Neural cell (in vitro differentiated cells): ENCODE measurements at regions not wholly inside any gene's neighbourhood (a gene's known extent, or its start where the extent isn't known, plus 50 kb on each side); places are given as distances from the start of the nearest gene placed in this dataset.

Experiments used
- H2AFZ ChIP-seq: fragments of 200-600, 300-800 bp; sonication (generic), shearing (Covaris generic); 2 replicates; pipeline ENCODE4 v1.6.0; 2014; ENCODE audit warnings: low read depth, mild to moderate bottlenecking, antibody characterized with exemption, low read length, moderate library complexity
- H3F3A ChIP-seq: fragments of 200-600 bp; shearing (Covaris generic); 2 replicates; pipeline ENCODE4 v1.6.1; 2016; ENCODE audit warnings: mild to moderate bottlenecking, moderate library complexity, mixed read lengths, antibody characterized with exemption, low read length; ENCODE audit not compliant: insufficient read depth, poor library complexity, severe bottlenecking
- H3K27ac ChIP-seq: fragments of 200-600, 300-800 bp; sonication (generic), shearing (Covaris generic); 2 replicates; pipeline ENCODE4 v1.5.1; 2014; ENCODE audit warnings: mild to moderate bottlenecking, low read length, moderate library complexity
- H3K27me3 ChIP-seq: fragments of 300-800, 200-600 bp; sonication (generic), shearing (Covaris generic); 2 replicates; pipeline ENCODE4 v1.6.0; 2014; ENCODE audit warnings: mild to moderate bottlenecking, low read depth, low read length, moderate library complexity; ENCODE audit not compliant: insufficient read depth
- H3K36me3 ChIP-seq: fragments of 300-800, 200-600 bp; sonication (generic), shearing (Covaris generic); 2 replicates; pipeline ENCODE4 v1.5.1; 2014; ENCODE audit warnings: mild to moderate bottlenecking, antibody characterized with exemption, low read length, moderate library complexity; ENCODE audit not compliant: insufficient read depth
- H3K4me2 ChIP-seq: fragments of 300-800, 200-600 bp; sonication (generic), shearing (Covaris generic); 2 replicates; pipeline ENCODE4 v1.6.0; 2014; ENCODE audit warnings: mild to moderate bottlenecking, low read length
- H3K4me3 ChIP-seq: fragments of 300-800, 200-600 bp; sonication (generic), shearing (Covaris generic); 2 replicates; pipeline ENCODE4 v1.5.1; 2014; ENCODE audit warnings: mild to moderate bottlenecking, low read length, moderate library complexity
- H3K79me2 ChIP-seq: fragments of 200-600 bp; shearing (Covaris generic); replicated peaks from 2 replicates; pipeline ENCODE4 v1.6.0; 2014; ENCODE audit warnings: mild to moderate bottlenecking, low read length, moderate library complexity; ENCODE audit not compliant: insufficient read depth
- H3K9ac ChIP-seq: fragments of 300-800, 200-600 bp; sonication (generic), shearing (Covaris generic); 2 replicates; pipeline ENCODE4 v1.6.1; 2016; ENCODE audit warnings: mild to moderate bottlenecking, low read length, mixed read lengths
- H3K9me2 ChIP-seq: fragments of 200-600 bp; shearing (Covaris generic); 2 replicates; pipeline ENCODE4 v1.6.1; 2016; ENCODE audit warnings: mild to moderate bottlenecking, low read length, mixed read lengths; ENCODE audit not compliant: insufficient read depth
- H3K9me3 ChIP-seq: fragments of 200-600, 300-800 bp; sonication (generic), shearing (Covaris generic); 2 replicates; pipeline ENCODE4 v1.6.1; 2016; ENCODE audit warnings: mild to moderate bottlenecking, mixed run types, low read length, moderate library complexity, mixed read lengths
- H4K20me1 ChIP-seq: fragments of 200-600 bp; shearing (Covaris generic); 2 replicates; pipeline ENCODE4 v1.6.1; 2016; ENCODE audit warnings: mild to moderate bottlenecking, mixed run types; ENCODE audit not compliant: insufficient read depth
- EP300 ChIP-seq: fragments of 450-650 bp; conservative IDR thresholded peaks from 2 replicates; pipeline ENCODE4 v1.6.1; 2014; ENCODE audit warnings: antibody characterized with exemption, mild to moderate bottlenecking, moderate library complexity; ENCODE audit not compliant: poor library complexity, severe bottlenecking
- EZH2 ChIP-seq: fragments of 200-600, 300-800 bp; shearing (Covaris generic), sonication (generic); IDR thresholded peaks from 2 replicates; pipeline ENCODE4 v1.6.1; 2014; ENCODE audit warnings: antibody characterized with exemption, low read length, borderline replicate concordance, mild to moderate bottlenecking; ENCODE audit not compliant: insufficient read depth, poor library complexity, severe bottlenecking
- MXI1 ChIP-seq: fragments of 450-650 bp; conservative IDR thresholded peaks from 2 replicates; pipeline ENCODE4 v1.6.1; 2014; ENCODE audit warnings: antibody characterized with exemption, mild to moderate bottlenecking; ENCODE audit not compliant: poor library complexity, severe bottlenecking
- POLR2AphosphoS5 ChIP-seq: IDR thresholded peaks from 2 replicates; pipeline ENCODE4 v1.6.1; 2012
- RAD21 ChIP-seq: fragments of 450-650 bp; conservative IDR thresholded peaks from 2 replicates; pipeline ENCODE4 v1.6.1; 2014; ENCODE audit warnings: antibody characterized with exemption, mild to moderate bottlenecking, moderate library complexity
- SMC3 ChIP-seq: fragments of 450-650 bp; conservative IDR thresholded peaks from 2 replicates; pipeline ENCODE4 v1.6.1; 2014; ENCODE audit warnings: antibody characterized with exemption, mild to moderate bottlenecking, moderate library complexity; ENCODE audit not compliant: poor library complexity
- TAF1 ChIP-seq: IDR thresholded peaks from 2 replicates; pipeline ENCODE4 v1.6.1; 2012; ENCODE audit warnings: low read depth
- TF ChIP-seq, protein P1 (sequence below): IDR thresholded peaks from 2 replicates; pipeline ENCODE4 v1.6.1; 2012; ENCODE audit warnings: borderline replicate concordance
- TF ChIP-seq, protein P2 (sequence below): fragments of 450-650 bp; IDR thresholded peaks from 2 replicates; pipeline ENCODE4 v1.5.1; 2014; ENCODE audit warnings: antibody characterized with exemption, mild to moderate bottlenecking, moderate library complexity; ENCODE audit not compliant: poor library complexity, severe bottlenecking

- Histone ChIP-seq H3K4me2 (no peak overlapping the region), H4K20me1 (no peaks in the 10 kb centered on the region), H3K9ac (no peak overlapping the region), H3K9me3 (no peaks in the 10 kb centered on the region), H3K36me3 (no peaks in the 10 kb centered on the region), H3K27me3 (no peaks in the 10 kb centered on the region), H3K27ac (no peak overlapping the region), H3K79me2 (no peaks in the 10 kb centered on the region), H3K4me3 (no peak overlapping the region), H3F3A (no peaks in the 10 kb centered on the region), H3K9me2 (no peaks in the 10 kb centered on the region), H2AFZ (no peak overlapping the region)
- TF ChIP-seq, protein P1, sequence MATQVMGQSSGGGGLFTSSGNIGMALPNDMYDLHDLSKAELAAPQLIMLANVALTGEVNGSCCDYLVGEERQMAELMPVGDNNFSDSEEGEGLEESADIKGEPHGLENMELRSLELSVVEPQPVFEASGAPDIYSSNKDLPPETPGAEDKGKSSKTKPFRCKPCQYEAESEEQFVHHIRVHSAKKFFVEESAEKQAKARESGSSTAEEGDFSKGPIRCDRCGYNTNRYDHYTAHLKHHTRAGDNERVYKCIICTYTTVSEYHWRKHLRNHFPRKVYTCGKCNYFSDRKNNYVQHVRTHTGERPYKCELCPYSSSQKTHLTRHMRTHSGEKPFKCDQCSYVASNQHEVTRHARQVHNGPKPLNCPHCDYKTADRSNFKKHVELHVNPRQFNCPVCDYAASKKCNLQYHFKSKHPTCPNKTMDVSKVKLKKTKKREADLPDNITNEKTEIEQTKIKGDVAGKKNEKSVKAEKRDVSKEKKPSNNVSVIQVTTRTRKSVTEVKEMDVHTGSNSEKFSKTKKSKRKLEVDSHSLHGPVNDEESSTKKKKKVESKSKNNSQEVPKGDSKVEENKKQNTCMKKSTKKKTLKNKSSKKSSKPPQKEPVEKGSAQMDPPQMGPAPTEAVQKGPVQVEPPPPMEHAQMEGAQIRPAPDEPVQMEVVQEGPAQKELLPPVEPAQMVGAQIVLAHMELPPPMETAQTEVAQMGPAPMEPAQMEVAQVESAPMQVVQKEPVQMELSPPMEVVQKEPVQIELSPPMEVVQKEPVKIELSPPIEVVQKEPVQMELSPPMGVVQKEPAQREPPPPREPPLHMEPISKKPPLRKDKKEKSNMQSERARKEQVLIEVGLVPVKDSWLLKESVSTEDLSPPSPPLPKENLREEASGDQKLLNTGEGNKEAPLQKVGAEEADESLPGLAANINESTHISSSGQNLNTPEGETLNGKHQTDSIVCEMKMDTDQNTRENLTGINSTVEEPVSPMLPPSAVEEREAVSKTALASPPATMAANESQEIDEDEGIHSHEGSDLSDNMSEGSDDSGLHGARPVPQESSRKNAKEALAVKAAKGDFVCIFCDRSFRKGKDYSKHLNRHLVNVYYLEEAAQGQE, result no peak
- peak; percentile 18 for TF ChIP-seq POLR2AphosphoS5
Observed at GRCh38 chr2:53467467-53468180, 300.0 kb upstream of the CHAC2 start.

GRCh38 chr2:53463806-53464726 is 303.5 kb upstream of the CHAC2 start:
- no peaks in the 10 kb centered on the region for H3K9me3 ChIP-seq
- no peaks in the 10 kb centered on the region for H3F3A ChIP-seq
- TF ChIP-seq, protein P2, sequence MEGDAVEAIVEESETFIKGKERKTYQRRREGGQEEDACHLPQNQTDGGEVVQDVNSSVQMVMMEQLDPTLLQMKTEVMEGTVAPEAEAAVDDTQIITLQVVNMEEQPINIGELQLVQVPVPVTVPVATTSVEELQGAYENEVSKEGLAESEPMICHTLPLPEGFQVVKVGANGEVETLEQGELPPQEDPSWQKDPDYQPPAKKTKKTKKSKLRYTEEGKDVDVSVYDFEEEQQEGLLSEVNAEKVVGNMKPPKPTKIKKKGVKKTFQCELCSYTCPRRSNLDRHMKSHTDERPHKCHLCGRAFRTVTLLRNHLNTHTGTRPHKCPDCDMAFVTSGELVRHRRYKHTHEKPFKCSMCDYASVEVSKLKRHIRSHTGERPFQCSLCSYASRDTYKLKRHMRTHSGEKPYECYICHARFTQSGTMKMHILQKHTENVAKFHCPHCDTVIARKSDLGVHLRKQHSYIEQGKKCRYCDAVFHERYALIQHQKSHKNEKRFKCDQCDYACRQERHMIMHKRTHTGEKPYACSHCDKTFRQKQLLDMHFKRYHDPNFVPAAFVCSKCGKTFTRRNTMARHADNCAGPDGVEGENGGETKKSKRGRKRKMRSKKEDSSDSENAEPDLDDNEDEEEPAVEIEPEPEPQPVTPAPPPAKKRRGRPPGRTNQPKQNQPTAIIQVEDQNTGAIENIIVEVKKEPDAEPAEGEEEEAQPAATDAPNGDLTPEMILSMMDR, result no peak
- no peak for TF ChIP-seq RAD21
- no peak for TF ChIP-seq EZH2
- TF ChIP-seq MXI1, result no peak
- no peak for TF ChIP-seq SMC3
- no peak for TF ChIP-seq EP300
- TF ChIP-seq POLR2AphosphoS5, result no peak
- TF ChIP-seq, protein P1, result no peak
- TF ChIP-seq TAF1, result no peak
- H3K4me2 ChIP-seq, result no peak overlapping the region
- H3K36me3 ChIP-seq, result no peaks in the 10 kb centered on the region
- H3K79me2 ChIP-seq, result no peaks in the 10 kb centered on the region
- H3K9me2 ChIP-seq, result no peaks in the 10 kb centered on the region
- no peak overlapping the region for H3K9ac ChIP-seq
- no peak overlapping the region for H2AFZ ChIP-seq
- H3K27ac ChIP-seq, result no peak overlapping the region
- H3K4me3 ChIP-seq, result no peak overlapping the region
- no peaks in the 10 kb centered on the region for H4K20me1 ChIP-seq
- H3K27me3 ChIP-seq, result no peaks in the 10 kb centered on the region
